Mammary epithelial cell (primary cell): ENCODE measurements at regions not wholly inside any gene's neighbourhood (a gene's known extent, or its start where the extent isn't known, plus 50 kb on each side); places are given as distances from the start of the nearest gene placed in this dataset.
"Not testable (repeated sequence)": the region's sequence is repeated elsewhere in the genome, so short reads cannot be mapped to it uniquely, and the experiment has no call there.

Source experiments
- CTCF ChIP-seq, 2 donors: IDR thresholded peaks in 1 of 2; conservative IDR thresholded peaks in 1 of 2; 2 replicates each; pipeline ENCODE4 v1.5.1; 2011 to 2012; ENCODE audit warnings: inconsistent platforms in 2 of 2, low read length in 2 of 2, mild to moderate bottlenecking in 2 of 2, control low read depth in 1 of 2, low read depth in 1 of 2; ENCODE audit not compliant: insufficient read depth in 1 of 2; ENCODE audit errors: extremely low read depth in 1 of 2
- EZH2 ChIP-seq: IDR thresholded peaks from 2 replicates; pipeline ENCODE4 v1.6.1; 2012; ENCODE audit warnings: low read length, inconsistent platforms, borderline replicate concordance

- TF ChIP-seq CTCF (conservative IDR thresholded peaks at IDR 0.05 in 1 of 2, IDR thresholded peaks at IDR 0.05 in 1 of 2; ENCODE audit: extremely low read depth in 1 of 2, insufficient read depth in 1 of 2, low read depth in 1 of 2, low read length in 2 of 2); EZH2: not testable (repeated sequence)
These were observed 282.4 kb upstream of the TAC1 start for GRCh38 chr7:97449448-97449847.
